ENCODE measurements at regions not wholly inside any gene's neighbourhood (a gene's known extent, or its start where the extent isn't known, plus 50 kb on each side); places are given as distances from the start of the nearest gene placed in this dataset.

DNA sequence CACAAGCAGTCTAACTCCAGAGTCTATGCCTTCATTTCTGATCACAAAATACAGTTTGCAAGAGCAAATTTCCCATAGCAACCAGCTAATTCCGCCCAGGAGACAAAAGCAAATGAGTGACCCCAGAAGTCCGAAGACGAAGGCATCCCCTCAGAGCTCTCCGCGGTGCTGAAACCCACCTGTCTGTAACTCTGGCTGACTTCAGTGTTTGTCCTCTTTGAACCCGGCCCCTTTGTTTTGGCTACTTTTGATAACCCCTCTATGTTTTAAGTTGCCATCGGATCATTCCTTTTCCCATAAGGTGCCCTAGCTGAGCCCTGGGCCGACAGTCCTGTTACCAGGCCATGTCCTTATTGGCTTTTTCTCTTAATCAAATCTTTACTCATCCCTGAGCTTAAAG lies 515.8 kb downstream of the PTPRU start:
- no peak for TF ChIP-seq CTCF (IDR thresholded peaks at IDR 0.05; ENCODE audit: low read depth, low read length)
- Histone ChIP-seq H3K9me3 (no peaks in the 10 kb centered on the region), H3K27me3 (no peaks in the 10 kb centered on the region), H3K4me1 (no peaks in the 10 kb centered on the region), H3K36me3 (no peaks in the 10 kb centered on the region), H3K4me3 (ENCODE audit: low read depth, low read length) (no peak overlapping the region)
- DNase-seq = no peak

DNA sequence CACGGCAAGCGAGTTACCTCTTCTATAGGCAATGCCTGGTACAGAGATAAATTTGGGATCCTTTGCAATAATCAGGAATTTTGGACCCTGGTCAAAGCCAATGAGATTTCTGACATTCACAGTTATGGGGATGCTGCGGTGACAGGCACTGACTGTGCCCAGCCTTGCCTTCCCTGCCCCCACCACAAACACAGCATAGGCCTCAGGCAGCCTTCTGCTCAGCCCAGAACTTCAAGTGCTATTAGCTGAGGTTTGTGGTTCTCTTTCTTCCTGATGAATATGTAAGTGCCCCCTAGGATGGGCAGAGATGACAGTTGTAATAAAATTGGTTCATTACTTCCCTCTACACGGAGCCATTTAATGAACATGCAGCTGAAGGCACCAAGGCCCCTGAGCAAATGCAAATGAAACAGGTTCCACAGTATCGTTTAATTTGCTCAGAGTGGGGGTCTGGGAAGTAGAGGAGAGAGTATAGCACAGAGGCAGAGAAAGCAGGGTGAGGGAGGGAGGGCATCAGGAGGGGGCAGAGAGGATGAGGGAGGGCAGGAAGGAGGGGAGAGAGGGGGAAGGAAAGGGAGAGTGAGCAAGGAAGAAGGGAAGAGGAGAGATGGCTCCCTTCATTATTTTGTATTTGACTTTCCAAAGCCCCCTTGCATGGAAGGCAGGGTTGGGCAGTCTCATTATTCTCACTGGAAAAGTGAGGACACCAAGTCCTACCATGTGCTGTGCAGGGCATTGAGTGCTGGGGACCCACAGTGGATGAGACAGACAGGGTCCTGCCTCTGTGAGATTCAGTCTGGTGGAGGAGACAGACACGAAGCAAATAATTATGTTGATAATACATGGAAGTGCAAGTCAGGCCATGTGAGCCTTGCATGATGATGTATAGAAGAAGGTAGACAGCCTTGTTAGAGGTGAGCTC lies 513.0 kb downstream of the PTPRU start:
- Histone ChIP-seq H3K27me3 (no peaks in the 10 kb centered on the region), H3K9me3 (no peaks in the 10 kb centered on the region), H3K4me1 (no peaks in the 10 kb centered on the region), H3K4me3 (ENCODE audit: low read depth, low read length) (no peak overlapping the region), H3K36me3 (no peaks in the 10 kb centered on the region)
- no peak for TF ChIP-seq CTCF (IDR thresholded peaks at IDR 0.05; ENCODE audit: low read depth, low read length)
- no peak for DNase-seq

DNA sequence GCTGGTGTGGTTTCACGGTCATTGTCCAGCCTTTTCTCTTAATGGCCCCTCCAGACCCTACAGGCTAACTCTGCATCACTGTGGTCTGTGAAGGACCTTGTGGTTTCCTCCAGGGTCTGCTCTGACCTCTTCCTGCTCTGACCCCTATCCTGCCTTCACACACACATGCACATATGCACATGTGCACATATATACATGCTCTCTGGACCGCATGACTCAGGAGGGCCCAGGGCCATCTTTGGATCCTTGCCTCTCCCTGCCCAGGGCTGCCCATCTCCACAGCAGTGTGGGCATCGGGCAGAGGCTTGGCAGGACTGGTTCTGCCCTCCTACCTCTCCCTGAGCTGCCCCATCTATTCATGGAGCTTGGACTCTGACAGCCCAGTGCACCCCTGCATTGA lies 510.9 kb downstream of the PTPRU start:
- Histone ChIP-seq H3K4me3 (ENCODE audit: low read depth, low read length) (no peak overlapping the region), H3K4me1 (no peaks in the 10 kb centered on the region), H3K36me3 (no peaks in the 10 kb centered on the region), H3K9me3 (no peaks in the 10 kb centered on the region), H3K27me3 (no peaks in the 10 kb centered on the region)
- TF ChIP-seq CTCF (IDR thresholded peaks at IDR 0.05; ENCODE audit: low read depth, low read length) = no peak
- no peak for DNase-seq

DNA sequence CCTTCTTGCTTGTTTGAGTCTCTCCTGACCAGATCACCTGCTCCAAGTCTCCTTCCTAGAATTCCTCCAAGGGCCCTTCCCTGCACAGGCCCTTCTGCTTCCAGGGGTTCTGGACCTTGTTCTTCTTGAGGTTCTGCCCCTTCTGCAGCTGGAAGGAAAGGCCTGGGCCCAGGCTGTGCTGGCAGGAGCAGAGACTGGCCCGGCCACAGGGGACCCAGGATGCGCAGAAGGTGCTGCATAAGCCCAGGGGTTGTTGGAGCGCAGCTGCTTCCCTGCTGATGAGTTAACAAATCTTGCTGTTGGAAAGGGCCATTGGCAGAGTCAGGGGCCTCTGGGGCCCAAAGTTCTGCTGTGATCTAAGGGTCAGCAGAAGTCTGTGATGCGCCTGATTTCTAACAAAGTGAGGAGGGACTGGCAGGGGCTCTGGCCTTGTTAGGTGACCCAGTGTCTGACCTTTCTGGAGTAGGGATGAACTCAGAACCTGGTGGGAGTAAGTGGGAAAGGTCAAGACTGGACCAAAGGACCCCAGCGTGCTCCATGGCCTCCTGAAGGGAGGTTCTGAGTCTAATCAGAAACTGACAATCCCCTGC lies 509.8 kb downstream of the PTPRU start:
- Histone ChIP-seq H3K9me3 (no peaks in the 10 kb centered on the region), H3K36me3 (no peaks in the 10 kb centered on the region), H3K4me1 (no peaks in the 10 kb centered on the region), H3K4me3 (ENCODE audit: low read depth, low read length) (no peak overlapping the region), H3K27me3 (no peaks in the 10 kb centered on the region)
- DNase-seq = no peak
- no peak for TF ChIP-seq CTCF (IDR thresholded peaks at IDR 0.05; ENCODE audit: low read depth, low read length)

DNA sequence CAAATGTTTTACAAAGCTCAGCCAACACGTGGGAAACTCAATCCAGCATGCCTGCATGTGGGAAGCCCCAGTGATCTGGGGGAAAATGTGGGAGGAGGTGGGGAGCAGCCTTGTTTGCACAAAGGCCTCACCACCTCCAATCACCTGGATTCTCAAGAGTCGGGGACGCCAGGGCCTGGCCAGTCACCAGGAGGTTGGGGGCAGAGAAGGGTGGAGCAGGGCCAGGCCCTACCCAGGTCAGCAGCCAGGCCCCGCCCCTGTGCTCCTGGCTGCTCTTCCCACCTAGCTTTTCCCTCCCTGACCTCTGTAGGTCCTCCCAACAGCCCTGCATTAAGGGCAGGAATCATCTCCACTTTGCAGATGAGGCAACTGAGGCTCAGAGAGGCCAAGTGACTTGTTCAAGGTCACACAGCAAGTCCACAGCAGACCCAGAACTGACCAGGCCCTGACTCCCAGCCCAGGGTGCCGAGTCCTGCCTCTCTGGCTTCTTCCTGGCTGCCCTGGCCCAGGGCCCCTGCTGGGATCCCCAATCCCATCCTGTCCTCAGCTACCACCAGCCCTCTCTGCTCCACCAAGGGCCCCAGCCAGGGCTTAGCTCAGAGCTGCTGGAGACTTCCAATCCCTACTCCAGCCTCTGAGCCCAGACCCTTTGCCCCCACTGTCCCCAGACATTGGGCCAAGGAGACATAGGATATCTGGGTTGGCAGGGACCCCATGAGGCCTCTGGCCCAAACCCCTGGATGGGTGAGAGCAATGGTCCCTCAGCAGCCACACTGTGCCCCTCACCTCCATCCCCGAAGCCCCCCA lies 508.6 kb downstream of the PTPRU start:
- DNase-seq = no peak
- Histone ChIP-seq H3K27me3 (no peaks in the 10 kb centered on the region), H3K4me1 (no peaks in the 10 kb centered on the region), H3K9me3 (no peaks in the 10 kb centered on the region), H3K4me3 (ENCODE audit: low read depth, low read length) (no peak overlapping the region), H3K36me3 (no peaks in the 10 kb centered on the region)
- no peak for TF ChIP-seq CTCF (IDR thresholded peaks at IDR 0.05; ENCODE audit: low read depth, low read length)
